ENCODE measurements at regions not wholly inside any gene's neighbourhood (a gene's known extent, or its start where the extent isn't known, plus 50 kb on each side); places are given as distances from the start of the nearest gene placed in this dataset.

DNA sequence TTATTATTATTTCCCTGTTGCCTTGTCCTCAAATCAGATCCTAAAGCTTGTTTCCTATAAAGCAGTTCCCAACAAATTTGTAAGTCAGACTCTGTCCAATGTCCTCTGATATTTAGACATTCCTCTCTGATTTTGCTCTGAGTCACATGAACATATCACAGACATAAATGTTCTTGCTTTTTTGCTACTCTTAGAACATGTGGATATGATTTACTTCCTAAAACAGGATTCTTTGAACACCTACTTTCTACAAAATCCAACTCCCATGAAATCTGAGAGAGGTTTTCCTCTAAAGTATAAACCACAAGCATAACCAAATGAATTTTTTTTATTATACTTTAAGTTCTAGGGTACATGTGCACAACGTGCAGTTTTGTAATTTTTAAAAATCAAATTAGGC is 181.3 kb upstream of the SLC38A2 start:
- no peak for TF ChIP-seq POLR2A (IDR thresholded peaks at IDR 0.05)
- TF ChIP-seq, protein P1, sequence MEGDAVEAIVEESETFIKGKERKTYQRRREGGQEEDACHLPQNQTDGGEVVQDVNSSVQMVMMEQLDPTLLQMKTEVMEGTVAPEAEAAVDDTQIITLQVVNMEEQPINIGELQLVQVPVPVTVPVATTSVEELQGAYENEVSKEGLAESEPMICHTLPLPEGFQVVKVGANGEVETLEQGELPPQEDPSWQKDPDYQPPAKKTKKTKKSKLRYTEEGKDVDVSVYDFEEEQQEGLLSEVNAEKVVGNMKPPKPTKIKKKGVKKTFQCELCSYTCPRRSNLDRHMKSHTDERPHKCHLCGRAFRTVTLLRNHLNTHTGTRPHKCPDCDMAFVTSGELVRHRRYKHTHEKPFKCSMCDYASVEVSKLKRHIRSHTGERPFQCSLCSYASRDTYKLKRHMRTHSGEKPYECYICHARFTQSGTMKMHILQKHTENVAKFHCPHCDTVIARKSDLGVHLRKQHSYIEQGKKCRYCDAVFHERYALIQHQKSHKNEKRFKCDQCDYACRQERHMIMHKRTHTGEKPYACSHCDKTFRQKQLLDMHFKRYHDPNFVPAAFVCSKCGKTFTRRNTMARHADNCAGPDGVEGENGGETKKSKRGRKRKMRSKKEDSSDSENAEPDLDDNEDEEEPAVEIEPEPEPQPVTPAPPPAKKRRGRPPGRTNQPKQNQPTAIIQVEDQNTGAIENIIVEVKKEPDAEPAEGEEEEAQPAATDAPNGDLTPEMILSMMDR (IDR thresholded peaks at IDR 0.05): no peak

All from right lobe of liver (tissue), 4 donors.